ENCODE measurements at regions not wholly inside any gene's neighbourhood (a gene's known extent, or its start where the extent isn't known, plus 50 kb on each side); places are given as distances from the start of the nearest gene placed in this dataset.

GRCh38 chr11:128164080-128164741 is 423.1 kb downstream of the ETS1 start:
- TF ChIP-seq CTCF (IDR thresholded peaks at IDR 0.05; ENCODE audit: low read depth, low read length, poor library complexity, severe bottlenecking) (no peak), EZH2phosphoT487 (IDR thresholded peaks at IDR 0.05; ENCODE audit: borderline replicate concordance, low read length) (no peak)

All from DOHH2 (cell line).